HG02973 (cell line): ENCODE measurements at regions not wholly inside any gene's neighbourhood (a gene's known extent, or its start where the extent isn't known, plus 50 kb on each side); places are given as distances from the start of the nearest gene placed in this dataset.
"Not testable (repeated sequence)": the region's sequence is repeated elsewhere in the genome, so short reads cannot be mapped to it uniquely, and the experiment has no call there.

ENCODE experiments used
- ATAC-seq: cut with Tn5 transposase; IDR thresholded peaks from one replicate; pipeline ENCODE4 v1.9.1; 2021; ENCODE audit warnings: moderate library complexity; ENCODE audit not compliant: unreplicated experiment

GRCh38 chr1:221549815-221550214 lies 192.1 kb downstream of the DUSP10 start:
- ATAC-seq, result no peak

- not testable (repeated sequence) for ATAC-seq
These were observed 189.1 kb downstream of the DUSP10 start for GRCh38 chr1:221552792-221553191.

GRCh38 chr1:221555689-221556433 lies 186.0 kb downstream of the DUSP10 start:
- ATAC-seq, result no peak

- no peak for ATAC-seq
These were observed 185.5 kb downstream of the DUSP10 start for GRCh38 chr1:221556435-221556834.

- ATAC-seq, result no peak
These were observed 184.9 kb downstream of the DUSP10 start for GRCh38 chr1:221557013-221557412.

- ATAC-seq, result no peak
These were observed 183.5 kb downstream of the DUSP10 start for GRCh38 chr1:221558396-221558795.

GRCh38 chr1:221559911-221560310 lies 182.0 kb downstream of the DUSP10 start:
- no peak for ATAC-seq

- no peak for ATAC-seq
These were observed 179.1 kb downstream of the DUSP10 start for GRCh38 chr1:221562542-221563475.

GRCh38 chr1:221563476-221563921 lies 178.4 kb downstream of the DUSP10 start:
- no peak for ATAC-seq

- no peak for ATAC-seq
These were observed 177.0 kb downstream of the DUSP10 start for GRCh38 chr1:221564891-221565290.

GRCh38 chr1:221565711-221566110 lies 176.2 kb downstream of the DUSP10 start:
- ATAC-seq, result no peak

GRCh38 chr1:221567859-221568507 lies 173.9 kb downstream of the DUSP10 start:
- ATAC-seq, result no peak

GRCh38 chr1:221573756-221574155 lies 168.1 kb downstream of the DUSP10 start:
- ATAC-seq, result no peak

- no peak for ATAC-seq
These were observed 167.4 kb downstream of the DUSP10 start for GRCh38 chr1:221574529-221574928.

- no peak for ATAC-seq
These were observed 166.3 kb downstream of the DUSP10 start for GRCh38 chr1:221575605-221576004.

- ATAC-seq, result no peak
These were observed 165.6 kb downstream of the DUSP10 start for GRCh38 chr1:221576268-221576667.

- ATAC-seq, result no peak
These were observed 158.4 kb downstream of the DUSP10 start for GRCh38 chr1:221583465-221583864.

GRCh38 chr1:221587013-221587412 lies 154.9 kb downstream of the DUSP10 start:
- not testable (repeated sequence) for ATAC-seq

- ATAC-seq, result not testable (repeated sequence)
These were observed 150.6 kb downstream of the DUSP10 start for GRCh38 chr1:221591250-221591649.

GRCh38 chr1:221594576-221594975 lies 147.3 kb downstream of the DUSP10 start:
- no peak for ATAC-seq

GRCh38 chr1:221598122-221598521 lies 143.8 kb downstream of the DUSP10 start:
- no peak for ATAC-seq
